GM18519 (cell line): ENCODE measurements at regions not wholly inside any gene's neighbourhood (a gene's known extent, or its start where the extent isn't known, plus 50 kb on each side); places are given as distances from the start of the nearest gene placed in this dataset.
"Not testable (repeated sequence)": the region's sequence is repeated elsewhere in the genome, so short reads cannot be mapped to it uniquely, and the experiment has no call there.

Experiments
- ATAC-seq: cut with Tn5 transposase; IDR thresholded peaks from one replicate; pipeline ENCODE4 v1.9.1; 2021; ENCODE audit warnings: mild to moderate bottlenecking, moderate library complexity; ENCODE audit not compliant: unreplicated experiment, low FRiP score

GRCh38 chr1:177891809-177892208 lies 78.0 kb downstream of the SEC16B start:
- ATAC-seq, result no peak

- no peak for ATAC-seq
Measured at GRCh38 chr1:177890479-177890878, 79.4 kb downstream of the SEC16B start.

- no peak for ATAC-seq
Measured at GRCh38 chr1:177884479-177885021, 85.3 kb downstream of the SEC16B start.

GRCh38 chr1:177883581-177883980 lies 86.3 kb downstream of the SEC16B start:
- ATAC-seq, result no peak

- no peak for ATAC-seq
Measured at GRCh38 chr1:177880339-177880891, 89.4 kb downstream of the SEC16B start.

GRCh38 chr1:177877086-177877485 lies 92.8 kb downstream of the SEC16B start:
- ATAC-seq, result no peak

- ATAC-seq, result no peak
Measured at GRCh38 chr1:177873238-177873637, 96.6 kb downstream of the SEC16B start.

- no peak for ATAC-seq
Measured at GRCh38 chr1:177872308-177872900, 97.5 kb downstream of the SEC16B start.

- ATAC-seq, result no peak
Measured at GRCh38 chr1:177871613-177872307, 98.1 kb downstream of the SEC16B start.

- no peak for ATAC-seq
Measured at GRCh38 chr1:177869586-177869985, 100.3 kb downstream of the SEC16B start.

- ATAC-seq, result not testable (repeated sequence)
Measured at GRCh38 chr1:177869011-177869410, 100.8 kb downstream of the SEC16B start.

- no peak for ATAC-seq
Measured at GRCh38 chr1:177865807-177866206, 104.1 kb downstream of the SEC16B start.

GRCh38 chr1:177864538-177865305 lies 105.1 kb downstream of the SEC16B start:
- ATAC-seq, result no peak

- ATAC-seq, result no peak
Measured at GRCh38 chr1:177863796-177864195, 106.1 kb downstream of the SEC16B start.

GRCh38 chr1:177862916-177863315 lies 106.9 kb downstream of the SEC16B start:
- ATAC-seq, result no peak

- no peak for ATAC-seq
Measured at GRCh38 chr1:177859572-177859971, 110.3 kb downstream of the SEC16B start.

- no peak for ATAC-seq
Measured at GRCh38 chr1:177858332-177858821, 111.5 kb downstream of the SEC16B start.

- no peak for ATAC-seq
Measured at GRCh38 chr1:177857285-177857684, 112.6 kb downstream of the SEC16B start.

GRCh38 chr1:177854951-177855350 lies 114.9 kb downstream of the SEC16B start:
- no peak for ATAC-seq

GRCh38 chr1:177849579-177850290 lies 120.1 kb downstream of the SEC16B start:
- no peak for ATAC-seq
